NCI-H524 (cell line): ENCODE measurements at regions not wholly inside any gene's neighbourhood (a gene's known extent, or its start where the extent isn't known, plus 50 kb on each side); places are given as distances from the start of the nearest gene placed in this dataset.
"Not testable (repeated sequence)": the region's sequence is repeated elsewhere in the genome, so short reads cannot be mapped to it uniquely, and the experiment has no call there.

Experiments used
- DNase-seq, 2 experiments: peaks; one replicate each; lab custom pipeline; 2025; lab: John Stamatoyannopoulos, UW

GRCh38 chr20:11513241-11513745, 404.4 kb upstream of the BTBD3 start:
- not testable (repeated sequence) for DNase-seq

- DNase-seq = no peak
Observed at GRCh38 chr20:11516448-11516847, 401.2 kb upstream of the BTBD3 start.

GRCh38 chr20:11520596-11520995, 397.1 kb upstream of the BTBD3 start:
- no peak for DNase-seq

GRCh38 chr20:11521476-11522365, 396.0 kb upstream of the BTBD3 start:
- DNase-seq = no peak

GRCh38 chr20:11522366-11522741, 395.3 kb upstream of the BTBD3 start:
- no peak for DNase-seq

- no peak for DNase-seq
Observed at GRCh38 chr20:11529047-11529446, 388.6 kb upstream of the BTBD3 start.

- no peak for DNase-seq
Observed at GRCh38 chr20:11537032-11537431, 380.7 kb upstream of the BTBD3 start.

- DNase-seq = no peak
Observed at GRCh38 chr20:11539450-11539849, 378.2 kb upstream of the BTBD3 start.

GRCh38 chr20:11540558-11540957, 377.1 kb upstream of the BTBD3 start:
- DNase-seq = no peak

- no peak for DNase-seq
Observed at GRCh38 chr20:11542645-11543044, 375.0 kb upstream of the BTBD3 start.

GRCh38 chr20:11544029-11544678, 373.5 kb upstream of the BTBD3 start:
- peak; percentile 32 to 78 for DNase-seq

GRCh38 chr20:11546939-11547338, 370.8 kb upstream of the BTBD3 start:
- DNase-seq = no peak

GRCh38 chr20:11549172-11550103, 368.3 kb upstream of the BTBD3 start:
- DNase-seq = no peak

- DNase-seq = no peak
Observed at GRCh38 chr20:11550657-11551338, 366.9 kb upstream of the BTBD3 start.

GRCh38 chr20:11551479-11551878, 366.2 kb upstream of the BTBD3 start:
- DNase-seq = no peak

GRCh38 chr20:11553603-11554002, 364.1 kb upstream of the BTBD3 start:
- peak in 1 of 2 experiments; percentile 24 for DNase-seq

- no peak for DNase-seq
Observed at GRCh38 chr20:11555510-11555909, 362.2 kb upstream of the BTBD3 start.

- DNase-seq = no peak
Observed at GRCh38 chr20:11556410-11556809, 361.3 kb upstream of the BTBD3 start.

GRCh38 chr20:11564491-11564890, 353.2 kb upstream of the BTBD3 start:
- DNase-seq = no peak

- peak; percentile 90 to 97 for DNase-seq
Observed at GRCh38 chr20:11569163-11569562, 348.5 kb upstream of the BTBD3 start.

GRCh38 chr20:11573507-11573906, 344.2 kb upstream of the BTBD3 start:
- DNase-seq = no peak
